Activated T-cell treated with anti-CD3 and anti-CD28 coated beads for 24 hours (primary cell): ENCODE measurements at regions not wholly inside any gene's neighbourhood (a gene's known extent, or its start where the extent isn't known, plus 50 kb on each side); places are given as distances from the start of the nearest gene placed in this dataset.

ENCODE experiments used
- DNase-seq: peaks from one replicate; pipeline ENCODE4 v3.0.0-alpha.2; 2020; ENCODE audit warnings: low read depth

DNA sequence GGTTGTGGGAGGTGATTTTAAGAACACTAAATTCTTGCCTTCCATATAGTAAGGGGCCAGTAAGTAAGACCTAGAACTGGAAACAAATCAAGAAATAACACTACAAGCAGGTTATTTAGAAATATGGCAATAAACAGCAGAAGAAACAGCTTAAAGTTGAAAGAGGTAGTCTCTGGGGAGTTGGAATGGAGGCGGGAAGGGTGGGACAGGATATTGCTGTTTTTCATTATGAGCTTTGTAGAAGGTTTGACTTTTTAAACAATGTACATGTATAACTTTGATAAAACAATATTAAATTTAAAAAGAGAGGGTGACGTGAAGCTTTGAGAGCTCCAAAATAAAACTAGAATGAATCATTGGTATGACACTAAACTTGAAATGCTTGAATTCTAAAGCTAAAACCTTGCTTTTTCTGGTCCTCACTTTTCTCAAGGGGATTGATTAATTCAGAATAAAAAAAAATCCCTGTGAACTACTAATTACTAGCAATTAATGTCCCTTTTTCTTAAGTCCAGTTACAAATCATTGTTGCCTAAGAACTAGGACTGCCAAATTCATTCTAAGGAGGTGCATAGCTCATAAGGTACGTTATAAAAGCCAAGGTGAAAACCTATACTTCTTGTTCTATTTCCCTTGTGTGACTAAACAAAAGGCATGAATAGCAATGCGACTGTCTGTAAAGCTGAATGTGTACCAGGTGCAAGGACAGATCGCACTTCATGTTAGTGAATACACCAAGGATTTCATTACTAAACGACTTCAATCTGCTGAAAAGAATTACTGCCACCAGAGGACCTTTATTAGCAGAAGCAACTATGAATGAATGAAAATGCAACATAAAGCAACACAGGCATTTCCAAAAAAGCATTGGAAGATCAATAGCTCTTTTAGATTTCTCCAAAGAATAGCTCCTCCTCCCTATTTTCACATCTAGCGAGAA, 177.5 kb downstream of the RBM43 start:
- DNase-seq = no peak

DNA sequence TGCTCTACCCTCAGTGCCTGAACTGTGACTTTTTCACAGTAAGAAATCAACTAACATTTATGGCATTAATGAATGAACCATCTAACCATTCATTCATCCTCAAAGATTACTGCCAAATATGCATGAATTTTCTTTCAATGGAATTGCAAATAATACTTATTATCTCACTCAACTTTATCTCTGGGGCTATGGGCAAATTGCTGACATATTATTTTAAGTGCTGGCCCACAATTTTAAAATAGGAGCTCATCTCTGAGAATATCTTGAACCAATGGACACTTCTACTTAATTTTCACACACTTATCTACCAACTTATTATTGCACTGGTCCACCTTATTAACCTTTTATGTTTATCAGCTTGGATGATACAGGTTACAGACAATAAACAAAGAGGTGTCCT, 182.8 kb downstream of the RBM43 start:
- no peak for DNase-seq

DNA sequence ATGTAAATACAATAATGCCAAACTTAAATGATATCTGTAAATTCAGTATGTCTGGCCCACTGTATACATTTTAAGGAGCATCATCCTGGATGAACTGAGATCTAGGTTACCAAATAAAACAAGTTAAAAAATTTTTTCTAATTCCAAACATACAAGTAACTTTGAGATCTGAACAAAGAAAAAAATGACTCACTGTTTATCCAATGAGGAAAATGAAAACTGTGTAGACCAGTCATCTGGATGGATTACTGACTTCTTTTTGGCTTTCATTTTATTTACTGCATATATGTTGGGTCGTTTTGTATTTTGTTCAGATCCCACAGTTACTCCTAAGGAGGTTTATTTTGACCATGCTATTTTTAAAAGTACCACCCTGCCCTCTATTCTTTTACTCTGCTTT, 189.8 kb downstream of the RBM43 start:
- DNase-seq = no peak

DNA sequence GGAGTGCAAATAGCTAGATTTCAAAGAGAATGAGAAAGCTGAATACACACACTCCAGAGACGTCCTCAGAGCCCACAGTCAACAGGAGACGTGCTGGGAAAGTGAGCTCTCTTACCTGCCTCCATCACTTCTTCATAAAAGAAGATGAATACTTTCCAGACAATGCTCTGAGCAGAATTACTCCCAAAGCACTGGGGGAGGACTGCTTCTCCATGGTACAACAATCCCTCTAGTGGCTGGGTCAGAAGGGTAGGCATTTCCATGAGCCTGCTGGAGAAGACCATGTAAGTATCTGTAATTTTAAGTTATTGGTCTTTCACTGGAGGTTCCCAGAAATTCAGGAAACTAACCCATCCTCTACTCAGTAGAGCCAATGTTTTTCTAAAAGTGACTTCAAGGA, 190.3 kb downstream of the RBM43 start:
- no peak for DNase-seq

DNA sequence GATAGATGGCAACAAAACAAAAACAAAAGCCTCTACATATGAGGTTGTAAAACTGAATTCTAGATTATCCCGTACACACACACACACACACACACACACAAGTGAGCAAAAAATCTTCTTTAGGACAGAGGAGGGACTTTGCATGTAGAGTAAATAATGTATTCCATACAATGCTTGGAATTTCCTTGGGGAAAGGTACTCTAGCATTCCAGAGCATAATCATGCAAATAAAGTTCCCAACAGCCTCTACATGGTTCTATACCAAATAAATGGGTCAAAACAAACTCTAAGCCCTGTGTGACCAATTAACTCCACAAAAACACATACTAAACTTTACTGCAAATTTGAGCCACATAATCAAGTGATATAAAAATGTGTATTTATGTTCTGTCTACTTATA, 191.4 kb downstream of the RBM43 start:
- DNase-seq = no peak

DNA sequence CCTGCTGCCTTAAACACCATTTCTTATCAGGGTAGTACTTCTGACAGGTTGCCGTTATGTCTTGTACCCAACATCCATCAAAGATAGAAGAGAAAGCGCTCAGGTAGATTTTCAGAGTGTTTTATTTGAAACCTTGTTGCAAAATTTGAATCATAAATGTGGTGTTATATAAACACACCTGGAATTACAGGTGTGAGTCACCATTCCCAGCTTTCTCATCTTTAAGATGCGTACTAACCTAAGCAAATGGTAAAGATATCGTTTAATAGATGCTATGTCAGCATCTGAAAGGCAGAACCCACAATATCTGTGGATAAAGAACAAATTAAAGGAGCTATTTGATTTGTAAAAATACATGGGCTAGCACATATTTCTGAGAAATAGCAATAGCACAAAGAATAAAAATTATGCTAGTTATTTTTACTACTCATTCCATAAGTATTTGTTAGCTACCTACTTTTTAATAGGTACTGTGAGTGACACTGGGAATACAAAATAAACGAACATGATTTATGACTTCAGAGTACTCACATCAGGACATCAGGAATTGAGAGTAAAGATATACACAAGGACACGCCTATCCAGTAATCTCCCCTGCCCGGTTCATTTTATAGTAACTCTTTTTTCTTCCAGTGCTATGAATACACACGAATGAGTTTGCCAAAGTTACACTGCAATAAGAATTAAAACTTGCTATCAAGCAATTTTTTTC, 193.8 kb downstream of the RBM43 start:
- DNase-seq = no peak

DNA sequence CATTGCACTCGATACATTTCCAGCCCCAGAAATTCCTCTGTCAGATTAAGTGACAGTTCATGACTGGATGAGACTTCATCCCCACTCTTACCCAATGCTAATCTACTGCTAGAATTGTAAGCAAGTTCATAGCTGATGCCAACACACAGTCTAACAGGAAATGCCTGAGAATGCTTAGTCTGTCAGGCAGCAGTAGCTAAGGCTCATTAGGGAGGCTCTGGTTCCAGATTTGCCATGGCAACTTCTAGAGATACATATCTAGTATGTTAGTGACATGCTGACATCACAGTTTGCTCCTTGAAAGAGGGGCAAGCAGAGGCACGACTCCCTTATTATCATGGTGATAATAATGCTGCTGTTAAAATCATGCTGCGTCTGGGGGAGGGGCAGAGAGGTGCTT, 198.4 kb downstream of the RBM43 start:
- no peak for DNase-seq

DNA sequence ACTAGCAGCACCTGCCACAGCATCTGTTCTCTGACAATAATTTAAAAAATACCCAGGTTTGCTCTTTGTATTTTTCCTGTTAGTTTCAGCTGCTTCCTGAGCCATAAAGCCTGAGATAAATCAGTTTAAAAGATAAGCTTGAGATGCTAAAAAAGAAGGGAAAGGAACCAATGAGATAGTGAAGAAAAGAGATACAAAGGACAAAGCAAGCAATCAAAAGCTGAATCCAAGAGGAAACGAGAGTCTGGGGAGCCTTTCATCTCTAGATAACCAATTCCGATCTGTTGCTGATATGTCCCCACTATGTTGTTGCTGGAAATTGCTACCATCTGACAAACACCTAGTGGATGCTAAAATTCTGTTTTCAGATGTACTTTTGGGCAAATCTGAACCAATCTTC, 201.4 kb downstream of the RBM43 start:
- DNase-seq = no peak

DNA sequence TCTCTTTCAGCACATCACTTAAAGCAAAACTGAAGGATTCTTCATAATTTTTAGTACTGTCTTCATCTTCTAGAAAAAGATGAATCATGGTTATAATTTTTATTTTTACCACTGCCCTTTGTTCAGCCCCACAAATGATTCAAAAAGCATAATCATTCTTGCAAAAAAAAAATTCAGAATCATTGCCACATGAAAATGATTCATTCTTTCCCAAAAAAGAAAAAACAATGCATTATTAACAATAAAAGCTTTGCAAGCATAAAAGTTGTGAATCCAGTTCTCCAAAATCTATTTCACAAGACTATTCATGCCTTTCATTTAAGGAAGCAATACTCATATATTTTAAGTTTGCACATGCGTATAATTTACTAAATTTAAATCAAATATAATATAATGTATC, 204.8 kb downstream of the RBM43 start:
- no peak for DNase-seq

DNA sequence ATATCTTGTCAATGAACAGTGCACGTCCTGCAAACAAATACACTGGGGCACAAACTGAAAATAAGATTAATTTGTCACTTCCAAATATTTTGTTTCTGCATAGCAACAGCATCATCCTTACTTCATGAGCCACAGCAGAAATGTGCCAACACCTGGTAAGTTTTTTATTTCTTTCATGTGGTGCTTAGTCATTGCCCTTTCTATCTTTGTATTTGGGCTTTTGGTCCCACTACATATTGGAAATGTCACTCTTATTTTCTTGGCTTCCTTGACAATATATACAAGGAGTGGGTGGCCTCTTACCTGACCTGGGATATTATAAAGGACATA, 208.0 kb downstream of the RBM43 start:
- DNase-seq = no peak

DNA sequence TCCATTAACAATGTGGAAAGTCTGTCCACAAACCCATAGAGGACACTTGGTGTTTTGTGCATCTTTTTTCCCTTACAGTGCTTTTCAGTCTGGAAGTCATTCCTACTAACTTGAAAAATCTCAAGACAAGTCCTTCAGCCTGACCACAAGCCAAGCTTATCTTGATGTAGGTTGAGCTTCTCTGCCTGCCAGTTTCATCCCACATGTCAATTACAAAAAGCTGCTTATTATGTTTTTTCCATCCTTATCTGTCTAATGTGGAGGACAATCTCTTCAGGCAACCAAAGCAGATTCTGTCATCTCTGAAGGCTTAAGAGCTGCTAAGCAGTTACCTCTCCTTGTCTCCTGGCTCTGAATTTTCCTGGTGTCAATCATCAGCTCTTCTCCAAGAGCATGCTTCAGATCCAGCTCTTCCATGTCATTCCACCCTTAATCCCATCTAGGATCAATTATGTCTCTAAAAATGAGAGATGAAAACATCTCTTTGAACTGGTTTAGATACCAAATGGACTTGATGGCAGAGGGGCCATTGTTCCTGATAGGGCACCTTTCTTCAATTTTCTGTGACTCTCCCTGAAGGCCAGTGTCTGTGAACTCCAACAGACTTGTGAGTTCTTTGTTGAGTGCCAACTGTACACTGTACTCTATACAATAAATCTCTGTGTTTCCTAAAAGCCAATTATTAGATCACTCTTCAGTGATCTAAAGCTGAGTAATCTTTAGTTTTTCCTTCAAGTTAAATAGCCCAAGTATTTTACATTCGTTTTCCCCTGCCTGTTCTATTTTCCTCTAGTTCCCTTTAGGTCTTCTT, 208.6 kb downstream of the RBM43 start:
- no peak for DNase-seq

DNA sequence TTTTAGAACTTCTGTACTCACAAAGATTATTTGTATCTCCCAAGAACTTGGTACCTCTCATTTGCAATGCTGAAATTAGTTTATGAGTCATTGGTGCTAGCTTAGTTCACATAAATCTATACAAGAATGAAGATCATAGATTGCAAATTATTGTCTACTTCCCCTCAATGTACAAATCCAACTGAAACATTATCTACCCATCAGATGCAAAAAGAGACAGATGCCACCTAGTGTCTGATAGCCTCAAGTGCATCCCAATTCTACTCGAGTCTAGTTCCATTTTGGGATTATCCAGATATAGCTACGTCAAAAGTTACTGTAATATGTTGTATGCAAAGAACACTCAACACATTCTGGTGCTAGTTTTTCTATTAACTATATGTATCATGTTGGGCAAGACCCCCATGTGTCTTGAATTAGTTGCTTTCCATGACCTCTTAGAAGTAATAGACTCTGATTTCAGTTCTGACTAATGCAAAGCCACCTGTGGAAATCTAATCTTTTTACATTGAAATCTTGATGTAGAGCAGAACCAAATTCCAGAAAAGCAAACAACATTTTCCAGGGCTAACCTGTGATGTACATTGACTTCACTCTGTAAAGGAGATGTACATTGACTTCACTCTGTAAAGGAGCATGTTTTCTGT, 210.0 kb downstream of the RBM43 start:
- peak; percentile 6 for DNase-seq

DNA sequence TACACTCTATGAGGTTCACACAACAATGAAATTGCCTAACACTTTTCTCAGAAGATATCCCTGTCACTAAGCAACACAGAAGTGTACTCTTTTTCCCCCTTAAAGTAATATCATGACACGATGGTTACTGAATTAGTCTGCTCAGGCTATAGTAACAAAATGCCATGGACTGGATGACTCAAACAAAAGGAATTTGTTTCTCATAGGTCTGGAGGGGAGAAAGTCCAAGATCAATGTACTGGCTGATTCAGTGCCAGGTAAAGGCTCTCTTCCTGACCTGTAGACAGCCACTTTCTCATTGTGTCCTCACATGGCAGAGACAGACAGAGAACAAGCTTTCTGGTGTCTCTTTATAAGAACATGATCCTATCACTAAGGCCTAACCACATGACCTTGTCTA, 211.9 kb downstream of the RBM43 start:
- no peak for DNase-seq

DNA sequence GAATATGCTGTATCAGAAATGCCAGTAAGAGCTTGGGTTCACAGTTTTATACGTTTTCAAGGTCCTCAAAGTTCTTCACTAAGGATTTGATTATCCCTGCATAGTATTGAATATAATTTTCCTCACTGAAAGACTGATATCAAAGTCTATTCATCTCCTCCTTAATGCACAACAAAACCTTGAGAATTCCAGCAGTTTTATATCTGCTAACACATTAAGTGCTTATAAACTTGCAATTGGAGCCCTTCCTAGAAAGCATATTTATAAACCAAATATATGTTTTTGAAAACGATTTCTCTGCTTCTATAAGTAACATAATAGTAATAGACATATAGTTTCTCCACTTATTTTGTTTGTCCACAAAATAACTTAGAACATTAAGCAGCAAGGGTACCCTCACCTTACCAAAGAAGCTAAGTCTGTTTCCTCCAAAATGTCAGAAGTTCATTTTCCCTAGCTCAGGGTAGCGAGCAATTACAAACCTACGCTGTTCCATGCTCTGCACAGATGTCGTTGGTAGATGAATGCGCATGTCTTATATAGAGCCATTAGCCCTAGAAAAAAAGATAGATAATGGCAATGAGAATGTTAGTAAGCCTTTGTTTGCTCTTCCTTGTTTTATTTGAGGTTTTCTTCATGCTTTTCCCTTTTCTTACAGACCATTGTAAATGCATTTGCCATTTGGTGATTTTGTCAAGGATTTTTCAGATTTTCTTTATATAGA, 213.2 kb downstream of the RBM43 start:
- no peak for DNase-seq

DNA sequence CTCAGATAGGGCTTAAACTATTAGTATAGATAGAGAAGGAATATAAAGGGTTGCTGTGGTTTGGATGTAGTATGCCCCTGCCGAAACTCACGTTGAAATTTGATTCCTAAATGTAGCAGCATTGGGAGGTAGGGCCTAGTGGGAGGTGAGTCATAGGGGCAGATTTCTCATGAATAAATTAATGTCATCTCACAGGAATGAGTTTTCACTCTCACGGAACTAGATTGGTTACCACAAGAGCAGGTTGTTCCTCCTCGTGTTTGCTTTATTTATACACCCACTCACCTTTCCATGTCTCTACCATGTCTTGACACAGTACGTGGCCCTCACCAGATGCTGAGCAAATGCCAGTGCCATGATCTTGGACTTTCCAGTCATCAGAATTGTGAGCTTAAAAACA, 218.2 kb downstream of the RBM43 start:
- DNase-seq = no peak

DNA sequence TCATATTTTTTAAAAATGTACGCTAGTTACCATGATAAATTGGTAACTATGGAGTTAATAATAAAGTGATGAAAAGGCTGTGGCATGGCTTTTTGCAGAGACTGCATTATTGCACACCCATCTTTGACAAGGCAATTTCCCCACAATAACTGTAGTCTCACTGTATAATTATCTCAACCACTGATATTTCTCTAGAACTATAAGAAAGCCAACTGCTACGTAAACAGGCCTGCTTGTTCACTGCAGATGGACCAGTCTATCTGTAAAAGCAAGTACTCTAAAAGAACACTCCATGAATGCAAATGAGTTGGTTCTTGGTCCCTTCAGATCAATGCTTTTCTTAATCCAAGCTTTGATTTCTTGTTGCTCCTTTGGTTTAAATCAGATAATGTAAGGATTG, 218.7 kb downstream of the RBM43 start:
- DNase-seq = no peak

DNA sequence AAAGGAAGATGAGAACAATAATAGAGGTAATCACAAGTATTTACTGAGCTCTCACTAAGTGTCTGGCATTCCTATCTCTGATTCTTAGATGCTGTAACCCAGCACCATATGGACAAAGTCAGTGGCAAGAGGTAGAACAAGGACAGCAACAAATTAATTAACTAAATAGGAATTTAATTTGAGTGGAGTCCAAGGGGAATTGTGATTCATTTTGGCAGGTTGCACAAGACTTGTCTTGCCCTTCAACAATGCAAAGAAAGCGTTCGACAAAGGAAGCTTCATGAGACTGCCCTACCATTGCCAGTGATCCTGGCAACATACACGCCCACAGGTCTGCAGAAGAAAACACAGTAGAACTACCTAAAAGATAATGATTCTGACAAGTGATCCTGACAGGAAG, 221.6 kb downstream of the RBM43 start:
- DNase-seq = no peak

DNA sequence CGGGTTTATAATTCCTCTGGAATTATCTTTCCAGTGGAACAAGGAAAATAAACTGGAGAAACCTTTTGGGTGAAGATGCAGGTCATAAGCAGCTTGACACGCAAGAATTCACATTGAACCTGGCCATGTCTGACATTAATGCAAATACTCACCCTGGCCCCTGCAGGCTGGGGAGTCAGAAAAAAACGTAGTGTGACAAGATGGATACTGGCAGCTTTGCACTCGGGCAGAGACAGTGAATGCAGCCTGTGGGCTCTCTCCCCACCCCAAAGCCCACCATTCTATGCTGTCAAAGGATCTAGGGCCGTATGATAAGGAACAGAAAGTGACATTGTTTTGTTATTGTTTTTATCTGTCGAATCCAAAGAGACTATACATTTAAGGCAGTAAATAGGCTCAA, 223.1 kb downstream of the RBM43 start:
- no peak for DNase-seq

DNA sequence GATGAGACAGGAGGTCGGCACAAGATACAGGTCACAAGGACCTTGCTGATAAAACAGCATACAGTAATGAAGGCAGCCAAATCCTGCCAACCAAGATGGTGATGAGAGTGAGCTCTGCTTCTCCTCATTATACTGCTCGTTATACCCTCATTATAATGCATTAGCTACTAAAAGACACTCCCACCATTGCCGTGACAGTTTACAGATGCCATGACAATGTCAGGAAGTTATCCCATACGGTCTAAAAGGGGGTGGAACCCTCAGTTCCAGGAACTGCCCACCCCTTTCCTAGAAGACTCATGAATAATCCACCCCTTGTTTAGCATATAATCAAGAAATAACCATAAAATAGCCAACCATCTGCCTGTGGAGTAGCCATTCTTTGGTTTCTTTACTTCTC, 224.2 kb downstream of the RBM43 start:
- no peak for DNase-seq

DNA sequence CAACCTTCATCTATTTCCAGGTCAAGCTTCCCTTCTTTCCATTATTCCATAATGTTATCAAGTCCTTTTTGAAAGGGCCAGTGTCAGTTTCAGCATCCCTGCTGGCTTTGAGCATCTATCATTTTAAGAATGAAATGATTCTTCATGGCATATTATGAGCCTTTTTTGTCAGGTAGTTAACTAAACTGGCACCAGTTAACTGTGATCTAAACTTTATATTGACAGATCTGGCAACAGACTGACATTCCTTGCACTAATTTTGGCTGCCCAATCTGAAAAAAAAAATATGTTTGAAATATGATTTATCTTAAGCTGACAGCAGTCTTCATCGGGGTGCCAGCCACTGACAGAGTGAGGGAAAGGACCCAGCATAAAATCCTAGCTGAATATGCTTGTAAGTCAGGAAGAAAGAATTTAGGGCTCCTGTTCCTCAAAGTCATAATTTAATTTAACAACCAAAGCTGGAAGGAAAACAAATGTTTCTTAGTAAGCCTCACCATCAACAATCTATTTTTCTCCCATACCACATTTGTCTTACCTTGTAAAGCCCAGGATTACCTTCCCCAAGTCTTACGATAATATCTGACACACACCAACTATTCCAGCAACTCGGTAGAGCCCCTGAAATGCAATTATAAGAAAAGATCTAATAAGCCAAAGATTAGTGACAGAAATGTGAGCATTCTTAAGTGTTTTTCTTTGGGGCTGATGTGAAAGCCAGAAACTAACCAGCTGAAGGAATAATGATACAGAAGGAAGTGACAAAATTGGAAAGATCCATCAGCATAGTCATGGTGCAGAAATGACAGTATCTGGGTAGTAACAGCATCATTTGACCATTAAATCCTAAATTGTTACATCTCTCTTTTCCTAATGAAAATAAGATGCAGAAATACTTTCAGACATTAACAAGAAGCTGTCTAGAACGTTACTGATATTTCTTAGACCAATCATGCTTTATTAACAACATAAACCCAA, 228.1 kb downstream of the RBM43 start:
- DNase-seq = no peak
